ENCODE measurements at regions not wholly inside any gene's neighbourhood (a gene's known extent, or its start where the extent isn't known, plus 50 kb on each side); places are given as distances from the start of the nearest gene placed in this dataset.
A peak's percentile ranks its signal among the peaks of the same experiment; 100 is the strongest.

DNA sequence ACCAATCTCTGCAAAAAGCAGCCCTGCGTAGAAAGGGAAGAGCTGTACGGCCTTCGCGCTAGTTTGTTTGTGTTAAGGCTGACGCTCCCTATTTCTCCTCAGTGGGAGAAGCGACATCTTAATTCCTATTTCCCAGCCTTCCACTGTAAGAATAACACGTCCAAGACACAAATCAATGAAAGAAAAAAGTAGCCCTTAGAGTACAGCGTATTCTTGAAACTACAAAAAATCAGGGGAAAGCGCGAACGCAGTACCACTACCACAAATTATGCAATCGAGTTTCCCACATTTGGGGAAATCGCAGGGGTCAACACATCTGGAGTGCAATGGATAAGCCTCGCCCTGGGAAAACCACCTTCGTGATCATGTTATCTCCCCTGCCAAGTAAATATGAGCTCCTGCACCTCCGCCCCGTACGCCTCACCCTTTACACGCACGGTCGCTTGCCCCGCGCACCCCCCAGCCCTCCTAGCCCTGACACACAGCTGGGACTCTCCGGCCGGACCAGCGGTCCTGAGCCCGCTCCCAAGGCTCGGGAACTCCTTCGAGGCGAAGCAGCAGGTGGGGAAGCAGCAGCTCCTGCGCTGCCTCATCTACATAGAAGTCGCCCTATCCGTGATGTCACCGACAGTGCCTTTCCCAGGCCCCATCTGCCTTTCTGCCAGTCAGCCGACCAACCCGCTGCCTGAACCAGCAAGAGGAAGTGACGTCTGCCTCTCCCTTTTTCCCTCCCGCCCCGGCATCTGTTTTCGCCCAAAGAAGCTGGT is 94.7 kb downstream of the PPIAL4G start (continued):
- TF ChIP-seq, protein P1, sequence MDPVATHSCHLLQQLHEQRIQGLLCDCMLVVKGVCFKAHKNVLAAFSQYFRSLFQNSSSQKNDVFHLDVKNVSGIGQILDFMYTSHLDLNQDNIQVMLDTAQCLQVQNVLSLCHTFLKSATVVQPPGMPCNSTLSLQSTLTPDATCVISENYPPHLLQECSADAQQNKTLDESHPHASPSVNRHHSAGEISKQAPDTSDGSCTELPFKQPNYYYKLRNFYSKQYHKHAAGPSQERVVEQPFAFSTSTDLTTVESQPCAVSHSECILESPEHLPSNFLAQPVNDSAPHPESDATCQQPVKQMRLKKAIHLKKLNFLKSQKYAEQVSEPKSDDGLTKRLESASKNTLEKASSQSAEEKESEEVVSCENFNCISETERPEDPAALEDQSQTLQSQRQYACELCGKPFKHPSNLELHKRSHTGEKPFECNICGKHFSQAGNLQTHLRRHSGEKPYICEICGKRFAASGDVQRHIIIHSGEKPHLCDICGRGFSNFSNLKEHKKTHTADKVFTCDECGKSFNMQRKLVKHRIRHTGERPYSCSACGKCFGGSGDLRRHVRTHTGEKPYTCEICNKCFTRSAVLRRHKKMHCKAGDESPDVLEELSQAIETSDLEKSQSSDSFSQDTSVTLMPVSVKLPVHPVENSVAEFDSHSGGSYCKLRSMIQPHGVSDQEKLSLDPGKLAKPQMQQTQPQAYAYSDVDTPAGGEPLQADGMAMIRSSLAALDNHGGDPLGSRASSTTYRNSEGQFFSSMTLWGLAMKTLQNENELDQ (CRISPR knock-in tag; IDR thresholded peaks at IDR 0.05; ENCODE audit: borderline replicate concordance) = no peak
- TF ChIP-seq TCF7L2 (IDR thresholded peaks at IDR 0.05; ENCODE audit: low read depth, low read length) = no peak
- peak in 1 of 2 experiments; percentile 76; a peak in 1 of 4 replicates for TF ChIP-seq SRF (CRISPR knock-in tag; IDR thresholded peaks at IDR 0.05)
- TF ChIP-seq TFAM (CRISPR knock-in tag; conservative IDR thresholded peaks at IDR 0.05) = no peak
- TF ChIP-seq, protein P2, sequence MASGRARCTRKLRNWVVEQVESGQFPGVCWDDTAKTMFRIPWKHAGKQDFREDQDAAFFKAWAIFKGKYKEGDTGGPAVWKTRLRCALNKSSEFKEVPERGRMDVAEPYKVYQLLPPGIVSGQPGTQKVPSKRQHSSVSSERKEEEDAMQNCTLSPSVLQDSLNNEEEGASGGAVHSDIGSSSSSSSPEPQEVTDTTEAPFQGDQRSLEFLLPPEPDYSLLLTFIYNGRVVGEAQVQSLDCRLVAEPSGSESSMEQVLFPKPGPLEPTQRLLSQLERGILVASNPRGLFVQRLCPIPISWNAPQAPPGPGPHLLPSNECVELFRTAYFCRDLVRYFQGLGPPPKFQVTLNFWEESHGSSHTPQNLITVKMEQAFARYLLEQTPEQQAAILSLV (tag; IDR thresholded peaks at IDR 0.05) = peak; percentile 66; the same call in 1 of the 2 replicates
- peak; percentile 97 for TF ChIP-seq ERF (CRISPR knock-in tag; IDR thresholded peaks at IDR 0.05)
- TF ChIP-seq SMARCB1 (IDR thresholded peaks at IDR 0.05; ENCODE audit: insufficient read length, low read depth) = no peak
- no peak for TF ChIP-seq SRSF1 (IDR thresholded peaks at IDR 0.05; ENCODE audit: low read depth, low read length)
- TF ChIP-seq ZNF507 (tag; conservative IDR thresholded peaks at IDR 0.05) = no peak
- TF ChIP-seq HSF4 (CRISPR knock-in tag; IDR thresholded peaks at IDR 0.05; ENCODE audit: borderline replicate concordance) = no peak
- no peak for TF ChIP-seq NFXL1 (CRISPR knock-in tag; IDR thresholded peaks at IDR 0.05)
- TF ChIP-seq HDAC6 (IDR thresholded peaks at IDR 0.05; ENCODE audit: low read depth, low read length) = no peak
- TF ChIP-seq MAFG (tag; conservative IDR thresholded peaks at IDR 0.05) = no peak
- no peak for TF ChIP-seq KAT7 (CRISPR knock-in tag; IDR thresholded peaks at IDR 0.05; ENCODE audit: borderline replicate concordance)
- no peak for TF ChIP-seq ZNF133 (CRISPR knock-in tag; IDR thresholded peaks at IDR 0.05)
- no peak for TF ChIP-seq MCM3 (IDR thresholded peaks at IDR 0.05)
- TF ChIP-seq HNRNPLL (IDR thresholded peaks at IDR 0.05; ENCODE audit: low read depth, low read length, poor library complexity, severe bottlenecking) = peak; percentile 88
- TF ChIP-seq, protein P3, sequence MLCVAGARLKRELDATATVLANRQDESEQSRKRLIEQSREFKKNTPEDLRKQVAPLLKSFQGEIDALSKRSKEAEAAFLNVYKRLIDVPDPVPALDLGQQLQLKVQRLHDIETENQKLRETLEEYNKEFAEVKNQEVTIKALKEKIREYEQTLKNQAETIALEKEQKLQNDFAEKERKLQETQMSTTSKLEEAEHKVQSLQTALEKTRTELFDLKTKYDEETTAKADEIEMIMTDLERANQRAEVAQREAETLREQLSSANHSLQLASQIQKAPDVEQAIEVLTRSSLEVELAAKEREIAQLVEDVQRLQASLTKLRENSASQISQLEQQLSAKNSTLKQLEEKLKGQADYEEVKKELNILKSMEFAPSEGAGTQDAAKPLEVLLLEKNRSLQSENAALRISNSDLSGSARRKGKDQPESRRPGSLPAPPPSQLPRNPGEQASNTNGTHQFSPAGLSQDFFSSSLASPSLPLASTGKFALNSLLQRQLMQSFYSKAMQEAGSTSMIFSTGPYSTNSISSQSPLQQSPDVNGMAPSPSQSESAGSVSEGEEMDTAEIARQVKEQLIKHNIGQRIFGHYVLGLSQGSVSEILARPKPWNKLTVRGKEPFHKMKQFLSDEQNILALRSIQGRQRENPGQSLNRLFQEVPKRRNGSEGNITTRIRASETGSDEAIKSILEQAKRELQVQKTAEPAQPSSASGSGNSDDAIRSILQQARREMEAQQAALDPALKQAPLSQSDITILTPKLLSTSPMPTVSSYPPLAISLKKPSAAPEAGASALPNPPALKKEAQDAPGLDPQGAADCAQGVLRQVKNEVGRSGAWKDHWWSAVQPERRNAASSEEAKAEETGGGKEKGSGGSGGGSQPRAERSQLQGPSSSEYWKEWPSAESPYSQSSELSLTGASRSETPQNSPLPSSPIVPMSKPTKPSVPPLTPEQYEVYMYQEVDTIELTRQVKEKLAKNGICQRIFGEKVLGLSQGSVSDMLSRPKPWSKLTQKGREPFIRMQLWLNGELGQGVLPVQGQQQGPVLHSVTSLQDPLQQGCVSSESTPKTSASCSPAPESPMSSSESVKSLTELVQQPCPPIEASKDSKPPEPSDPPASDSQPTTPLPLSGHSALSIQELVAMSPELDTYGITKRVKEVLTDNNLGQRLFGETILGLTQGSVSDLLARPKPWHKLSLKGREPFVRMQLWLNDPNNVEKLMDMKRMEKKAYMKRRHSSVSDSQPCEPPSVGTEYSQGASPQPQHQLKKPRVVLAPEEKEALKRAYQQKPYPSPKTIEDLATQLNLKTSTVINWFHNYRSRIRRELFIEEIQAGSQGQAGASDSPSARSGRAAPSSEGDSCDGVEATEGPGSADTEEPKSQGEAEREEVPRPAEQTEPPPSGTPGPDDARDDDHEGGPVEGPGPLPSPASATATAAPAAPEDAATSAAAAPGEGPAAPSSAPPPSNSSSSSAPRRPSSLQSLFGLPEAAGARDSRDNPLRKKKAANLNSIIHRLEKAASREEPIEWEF (CRISPR knock-in tag; IDR thresholded peaks at IDR 0.05) = peak; percentile 46; the same call in 1 of the 2 replicates

Measured in K562 (cell line).